ENCODE measurements at regions not wholly inside any gene's neighbourhood (a gene's known extent, or its start where the extent isn't known, plus 50 kb on each side); places are given as distances from the start of the nearest gene placed in this dataset.

DNA sequence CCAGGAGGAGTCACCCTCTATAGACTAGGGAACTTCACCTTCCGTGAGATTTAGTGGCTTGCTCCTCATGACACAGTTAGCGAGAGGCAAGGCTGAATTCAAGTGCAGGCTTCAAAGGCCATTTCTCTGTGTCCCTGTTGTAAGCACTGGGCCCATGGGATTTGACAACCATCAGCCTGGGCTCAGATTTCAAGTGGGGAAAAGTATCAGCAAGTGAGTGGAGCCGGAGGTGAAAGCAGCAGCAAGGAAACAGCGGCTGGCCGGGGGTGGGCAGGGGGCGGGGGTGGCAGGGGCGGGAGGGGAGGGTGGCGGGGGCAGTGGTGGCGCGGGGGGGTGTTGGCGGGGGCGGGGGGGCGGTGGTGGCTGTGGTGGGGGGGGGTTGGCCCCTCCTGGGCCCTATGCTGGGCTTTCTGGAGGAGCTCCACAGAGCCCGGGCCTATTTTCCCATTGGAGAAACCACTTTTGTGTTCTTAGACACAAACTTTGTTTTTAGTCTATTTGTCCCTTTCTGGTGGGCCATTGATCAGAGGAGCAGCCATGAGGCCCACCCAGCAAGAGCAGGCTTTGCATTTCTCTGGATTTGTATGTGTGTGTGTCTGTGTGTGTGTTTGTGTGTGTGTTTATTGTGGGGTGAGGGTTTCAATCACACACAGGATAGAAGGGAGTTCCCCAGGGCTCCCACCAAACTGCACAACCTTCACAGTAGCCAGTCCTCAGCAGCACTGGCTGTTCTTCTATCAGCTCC is 165.4 kb upstream of the RAI14 start:
- TF ChIP-seq, protein P1, sequence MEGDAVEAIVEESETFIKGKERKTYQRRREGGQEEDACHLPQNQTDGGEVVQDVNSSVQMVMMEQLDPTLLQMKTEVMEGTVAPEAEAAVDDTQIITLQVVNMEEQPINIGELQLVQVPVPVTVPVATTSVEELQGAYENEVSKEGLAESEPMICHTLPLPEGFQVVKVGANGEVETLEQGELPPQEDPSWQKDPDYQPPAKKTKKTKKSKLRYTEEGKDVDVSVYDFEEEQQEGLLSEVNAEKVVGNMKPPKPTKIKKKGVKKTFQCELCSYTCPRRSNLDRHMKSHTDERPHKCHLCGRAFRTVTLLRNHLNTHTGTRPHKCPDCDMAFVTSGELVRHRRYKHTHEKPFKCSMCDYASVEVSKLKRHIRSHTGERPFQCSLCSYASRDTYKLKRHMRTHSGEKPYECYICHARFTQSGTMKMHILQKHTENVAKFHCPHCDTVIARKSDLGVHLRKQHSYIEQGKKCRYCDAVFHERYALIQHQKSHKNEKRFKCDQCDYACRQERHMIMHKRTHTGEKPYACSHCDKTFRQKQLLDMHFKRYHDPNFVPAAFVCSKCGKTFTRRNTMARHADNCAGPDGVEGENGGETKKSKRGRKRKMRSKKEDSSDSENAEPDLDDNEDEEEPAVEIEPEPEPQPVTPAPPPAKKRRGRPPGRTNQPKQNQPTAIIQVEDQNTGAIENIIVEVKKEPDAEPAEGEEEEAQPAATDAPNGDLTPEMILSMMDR (IDR thresholded peaks at IDR 0.05; ENCODE audit: extremely low read depth, low read depth, low read length), result no peak
- peak overlapping the region; percentile 51 for H3K4me2 ChIP-seq (ENCODE audit: insufficient read depth, low read length)

DNA sequence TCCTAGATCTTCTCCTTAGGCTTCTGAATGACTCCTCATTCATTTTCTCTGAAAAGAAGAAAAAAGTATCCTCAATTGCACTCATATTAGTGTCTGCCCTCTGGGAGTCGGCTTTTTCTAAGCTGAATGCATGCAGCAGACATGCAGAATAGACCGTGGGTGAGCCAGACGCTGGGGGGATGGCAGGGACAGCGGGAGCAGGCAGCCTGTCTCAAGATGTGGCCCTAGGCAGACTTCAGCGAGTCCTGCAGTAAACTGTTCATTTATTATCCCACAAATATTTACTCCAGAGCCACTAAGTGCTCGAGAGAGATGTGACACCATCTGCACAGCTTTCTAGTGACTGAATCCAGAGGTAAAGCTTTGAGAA is 164.9 kb upstream of the RAI14 start:
- Histone ChIP-seq H3K4me1 (ENCODE audit: insufficient read depth, low read length) (peaks cover 42% of the 10 kb centered on the region), H3K36me3 (ENCODE audit: insufficient read depth, low read length) (no peaks in the 10 kb centered on the region), H2AFZ (ENCODE audit: low read length) (peak overlapping the region; percentile 75), H3K9me3 (ENCODE audit: low read depth, low read length) (peaks cover 2% of the 10 kb centered on the region), H3K4me3 (ENCODE audit: insufficient read depth, low read length) (no peak overlapping the region), H3K27ac (ENCODE audit: low read depth, low read length) (no peak overlapping the region), H3K27me3 (ENCODE audit: insufficient read depth, low read length) (no peaks in the 10 kb centered on the region), H3K79me2 (ENCODE audit: insufficient read depth, low read length) (no peaks in the 10 kb centered on the region), H3K4me2 (ENCODE audit: insufficient read depth, low read length) (peak overlapping the region; percentile 34), H4K20me1 (ENCODE audit: insufficient read depth, low read length) (no peaks in the 10 kb centered on the region)
- peak; percentile 88 for DNase-seq (ENCODE audit: insufficient read length, low spot score, missing footprints)
- TF ChIP-seq, protein P1 (IDR thresholded peaks at IDR 0.05; ENCODE audit: extremely low read depth, low read depth, low read length), result no peak

More for the DNA sequence above, 165.4 kb upstream of the RAI14 start:
- no peaks in the 10 kb centered on the region for H4K20me1 ChIP-seq (ENCODE audit: insufficient read depth, low read length)
- no peaks in the 10 kb centered on the region for H3K27me3 ChIP-seq (ENCODE audit: insufficient read depth, low read length)
- no peaks in the 10 kb centered on the region for H3K36me3 ChIP-seq (ENCODE audit: insufficient read depth, low read length)
- no peak overlapping the region for H3K27ac ChIP-seq (ENCODE audit: low read depth, low read length)
- peaks cover 42% of the 10 kb centered on the region for H3K4me1 ChIP-seq (ENCODE audit: insufficient read depth, low read length)
- H3K9me3 ChIP-seq (ENCODE audit: low read depth, low read length), result peaks cover 2% of the 10 kb centered on the region
- H3K4me3 ChIP-seq (ENCODE audit: insufficient read depth, low read length), result no peak overlapping the region
- H3K79me2 ChIP-seq (ENCODE audit: insufficient read depth, low read length), result no peaks in the 10 kb centered on the region
- H2AFZ ChIP-seq (ENCODE audit: low read length), result peak overlapping the region; percentile 75
- no peak for DNase-seq (ENCODE audit: insufficient read length, low spot score, missing footprints)

DNA sequence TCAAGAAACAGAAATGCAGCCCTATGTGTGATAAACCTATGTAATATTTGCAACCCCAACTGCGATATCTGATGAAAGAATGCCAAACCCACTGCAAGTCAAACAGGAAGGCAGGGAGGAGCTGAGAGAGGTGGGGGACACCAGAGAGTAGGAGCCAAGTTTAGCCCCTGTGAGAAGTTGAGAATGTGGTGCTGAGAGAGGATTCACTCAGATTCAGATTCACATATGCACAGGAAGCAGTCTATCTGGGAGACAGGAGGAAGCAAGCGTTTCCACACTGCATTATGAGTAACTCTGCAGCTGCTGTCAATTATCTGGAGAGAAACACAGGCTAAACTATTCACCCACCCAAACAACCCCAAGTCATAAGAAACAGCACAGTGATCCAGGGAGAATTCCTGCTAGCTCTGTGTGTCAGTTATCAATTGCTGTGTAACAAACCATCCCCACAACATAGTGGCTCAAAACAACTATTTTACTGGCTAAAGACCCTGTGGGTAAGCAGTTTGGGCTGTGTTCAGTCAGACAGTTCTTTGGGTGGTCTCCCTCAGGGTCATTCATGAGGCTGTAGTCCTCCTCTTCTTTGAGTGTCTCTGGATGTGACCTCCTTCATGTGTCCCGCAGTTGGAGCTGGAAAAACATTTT is 161.9 kb upstream of the RAI14 start:
- Histone ChIP-seq H3K27me3 (ENCODE audit: insufficient read depth, low read length) (no peaks in the 10 kb centered on the region), H3K9me3 (ENCODE audit: low read depth, low read length) (peaks cover 2% of the 10 kb centered on the region), H3K79me2 (ENCODE audit: insufficient read depth, low read length) (no peaks in the 10 kb centered on the region), H2AFZ (ENCODE audit: low read length) (peak overlapping the region; percentile 49), H4K20me1 (ENCODE audit: insufficient read depth, low read length) (no peaks in the 10 kb centered on the region), H3K4me3 (ENCODE audit: insufficient read depth, low read length) (no peak overlapping the region), H3K4me2 (ENCODE audit: insufficient read depth, low read length) (no peak overlapping the region), H3K36me3 (ENCODE audit: insufficient read depth, low read length) (no peaks in the 10 kb centered on the region), H3K27ac (ENCODE audit: low read depth, low read length) (no peak overlapping the region), H3K4me1 (ENCODE audit: insufficient read depth, low read length) (peaks cover 39% of the 10 kb centered on the region)
- TF ChIP-seq, protein P1 (IDR thresholded peaks at IDR 0.05; ENCODE audit: extremely low read depth, low read depth, low read length), result no peak
- DNase-seq (ENCODE audit: insufficient read length, low spot score, missing footprints), result peak; percentile 42

DNA sequence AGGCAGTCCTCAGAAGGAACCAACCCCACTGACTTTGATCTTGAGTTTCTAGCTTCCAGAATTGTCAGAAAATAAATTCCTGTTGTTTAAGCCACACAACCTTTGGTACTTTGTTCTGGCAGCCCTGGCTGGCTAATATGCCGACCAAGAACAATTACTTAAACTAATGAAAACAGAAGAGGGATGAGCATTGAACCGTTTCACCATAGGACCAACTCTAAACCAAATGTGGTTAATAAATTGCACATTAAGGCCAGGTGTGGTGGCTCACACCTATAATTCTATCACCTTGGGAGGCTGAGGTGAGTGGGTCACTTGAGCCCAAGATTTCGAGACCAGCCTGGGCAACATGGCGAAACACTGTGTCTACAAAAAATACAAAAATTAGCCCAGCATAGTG is 160.9 kb upstream of the RAI14 start:
- DNase-seq (ENCODE audit: insufficient read length, low spot score, missing footprints), result no peak
- Histone ChIP-seq H3K79me2 (ENCODE audit: insufficient read depth, low read length) (no peaks in the 10 kb centered on the region), H3K27me3 (ENCODE audit: insufficient read depth, low read length) (no peaks in the 10 kb centered on the region), H3K27ac (ENCODE audit: low read depth, low read length) (no peak overlapping the region), H3K4me2 (ENCODE audit: insufficient read depth, low read length) (no peak overlapping the region), H2AFZ (ENCODE audit: low read length) (no peak overlapping the region), H3K4me1 (ENCODE audit: insufficient read depth, low read length) (peaks cover 38% of the 10 kb centered on the region), H3K9me3 (ENCODE audit: low read depth, low read length) (peaks cover 2% of the 10 kb centered on the region), H3K36me3 (ENCODE audit: insufficient read depth, low read length) (no peaks in the 10 kb centered on the region), H4K20me1 (ENCODE audit: insufficient read depth, low read length) (no peaks in the 10 kb centered on the region), H3K4me3 (ENCODE audit: insufficient read depth, low read length) (no peak overlapping the region)
- TF ChIP-seq, protein P1 (IDR thresholded peaks at IDR 0.05; ENCODE audit: extremely low read depth, low read depth, low read length), result no peak

All from osteoblast (primary cell).